ENCODE measurements at regions not wholly inside any gene's neighbourhood (a gene's known extent, or its start where the extent isn't known, plus 50 kb on each side); places are given as distances from the start of the nearest gene placed in this dataset.

GRCh38 chr5:6253281-6253680, 125.1 kb downstream of the MED10 start:
- no peak for TF ChIP-seq CTCF (IDR thresholded peaks at IDR 0.05; ENCODE audit: insufficient read depth, low read length)
- no peak for TF ChIP-seq POLR2AphosphoS5 (IDR thresholded peaks at IDR 0.05; ENCODE audit: low read depth)
- TF ChIP-seq, protein P1, sequence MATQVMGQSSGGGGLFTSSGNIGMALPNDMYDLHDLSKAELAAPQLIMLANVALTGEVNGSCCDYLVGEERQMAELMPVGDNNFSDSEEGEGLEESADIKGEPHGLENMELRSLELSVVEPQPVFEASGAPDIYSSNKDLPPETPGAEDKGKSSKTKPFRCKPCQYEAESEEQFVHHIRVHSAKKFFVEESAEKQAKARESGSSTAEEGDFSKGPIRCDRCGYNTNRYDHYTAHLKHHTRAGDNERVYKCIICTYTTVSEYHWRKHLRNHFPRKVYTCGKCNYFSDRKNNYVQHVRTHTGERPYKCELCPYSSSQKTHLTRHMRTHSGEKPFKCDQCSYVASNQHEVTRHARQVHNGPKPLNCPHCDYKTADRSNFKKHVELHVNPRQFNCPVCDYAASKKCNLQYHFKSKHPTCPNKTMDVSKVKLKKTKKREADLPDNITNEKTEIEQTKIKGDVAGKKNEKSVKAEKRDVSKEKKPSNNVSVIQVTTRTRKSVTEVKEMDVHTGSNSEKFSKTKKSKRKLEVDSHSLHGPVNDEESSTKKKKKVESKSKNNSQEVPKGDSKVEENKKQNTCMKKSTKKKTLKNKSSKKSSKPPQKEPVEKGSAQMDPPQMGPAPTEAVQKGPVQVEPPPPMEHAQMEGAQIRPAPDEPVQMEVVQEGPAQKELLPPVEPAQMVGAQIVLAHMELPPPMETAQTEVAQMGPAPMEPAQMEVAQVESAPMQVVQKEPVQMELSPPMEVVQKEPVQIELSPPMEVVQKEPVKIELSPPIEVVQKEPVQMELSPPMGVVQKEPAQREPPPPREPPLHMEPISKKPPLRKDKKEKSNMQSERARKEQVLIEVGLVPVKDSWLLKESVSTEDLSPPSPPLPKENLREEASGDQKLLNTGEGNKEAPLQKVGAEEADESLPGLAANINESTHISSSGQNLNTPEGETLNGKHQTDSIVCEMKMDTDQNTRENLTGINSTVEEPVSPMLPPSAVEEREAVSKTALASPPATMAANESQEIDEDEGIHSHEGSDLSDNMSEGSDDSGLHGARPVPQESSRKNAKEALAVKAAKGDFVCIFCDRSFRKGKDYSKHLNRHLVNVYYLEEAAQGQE (IDR thresholded peaks at IDR 0.05; ENCODE audit: insufficient replicate concordance, low read depth): no peak
- TF ChIP-seq GABPA (IDR thresholded peaks at IDR 0.05; ENCODE audit: low read depth): no peak

All from HL-60 (cell line).